OCI-LY1 (cell line): ENCODE measurements at regions not wholly inside any gene's neighbourhood (a gene's known extent, or its start where the extent isn't known, plus 50 kb on each side); places are given as distances from the start of the nearest gene placed in this dataset.

Experiments
- CTCF ChIP-seq: fragments of 200-600 bp; sonication (generic), shearing (Covaris generic); IDR thresholded peaks from 2 replicates; pipeline ENCODE4 v1.5.1; 2017; ENCODE audit warnings: mild to moderate bottlenecking, antibody characterized with exemption, low read length, moderate library complexity, mixed read lengths
- EZH2 ChIP-seq: fragments of 200-600 bp; sonication (generic), shearing (Covaris generic); IDR thresholded peaks from 2 replicates; pipeline ENCODE4 v1.8.0; 2017; ENCODE audit warnings: borderline replicate concordance, mixed run types, mild to moderate bottlenecking, antibody characterized with exemption, low read length, moderate library complexity, mixed read lengths

GRCh38 chr4:129970801-129971200 lies 874.8 kb downstream of the C4orf33 start:
- TF ChIP-seq EZH2 = no peak
- TF ChIP-seq CTCF = no peak
